HT-29 (cell line): ENCODE measurements at regions not wholly inside any gene's neighbourhood (a gene's known extent, or its start where the extent isn't known, plus 50 kb on each side); places are given as distances from the start of the nearest gene placed in this dataset.

Experiments used
- DNase-seq: peaks from one replicate; pipeline ENCODE4 v3.0.0-alpha.2; 2015; ENCODE audit warnings: low spot score

DNA sequence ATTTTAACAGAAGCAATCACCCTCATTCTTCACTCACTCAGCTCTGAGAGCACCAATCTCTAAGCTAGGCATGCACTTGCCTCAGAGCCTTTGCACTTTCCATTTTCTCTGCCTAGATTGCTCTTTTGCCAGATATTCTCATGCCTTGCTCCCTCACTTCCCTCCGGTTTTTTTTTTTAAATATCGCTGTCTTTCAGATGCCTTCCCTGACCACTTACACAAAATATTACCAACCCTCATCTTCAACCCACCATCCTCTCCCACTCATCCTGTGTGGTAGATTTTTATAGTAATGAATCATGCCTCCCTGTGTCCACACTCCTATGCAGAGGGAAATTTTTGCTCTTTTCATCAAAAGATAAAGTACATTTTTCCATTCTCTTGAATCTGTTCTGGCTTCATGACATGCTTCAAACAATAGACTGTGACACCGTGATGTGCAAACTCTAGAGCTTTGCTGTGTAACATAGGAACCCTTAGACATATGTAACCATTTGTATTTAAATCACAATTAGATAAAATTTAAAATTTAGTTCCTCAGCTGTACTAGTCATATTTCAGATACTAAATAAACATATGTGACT is 437.1 kb downstream of the UTRN start:
- no peak for DNase-seq

DNA sequence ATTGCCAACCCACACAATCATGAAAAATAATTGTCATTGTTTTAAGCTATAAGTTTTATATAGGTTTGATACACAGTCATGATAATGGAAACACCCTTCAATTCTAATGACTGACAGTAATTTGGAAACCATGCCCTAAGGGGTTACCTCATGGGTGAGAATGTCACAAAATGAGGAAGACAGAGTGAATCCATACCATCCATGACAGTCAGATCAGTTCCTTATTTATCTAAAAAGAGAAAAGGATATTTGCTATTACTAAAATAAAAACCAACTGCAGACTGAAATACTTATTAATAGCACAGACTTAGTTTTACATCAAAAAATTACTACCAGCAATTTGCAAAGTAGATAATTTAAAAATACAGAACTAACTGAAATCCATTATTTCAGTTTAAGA is 437.8 kb downstream of the UTRN start:
- no peak for DNase-seq

DNA sequence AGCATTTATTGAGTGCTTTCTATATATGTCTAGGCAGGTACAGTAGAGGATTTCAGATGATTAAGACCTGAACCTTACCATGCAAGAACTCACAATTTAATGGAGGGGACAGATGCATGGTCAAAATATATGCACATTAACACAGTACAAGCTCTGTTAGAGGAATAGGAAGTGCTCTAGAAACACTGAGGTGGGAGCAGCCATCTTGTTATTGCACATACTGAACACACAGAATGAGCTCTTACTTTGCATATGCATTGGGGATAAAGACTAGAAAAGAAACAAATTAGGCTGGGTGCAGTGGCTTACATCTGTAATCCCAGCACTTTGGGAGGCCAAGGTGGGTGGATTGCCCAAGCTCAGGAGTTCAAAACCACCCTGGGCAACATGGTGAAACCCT is 438.3 kb downstream of the UTRN start:
- DNase-seq = no peak

DNA sequence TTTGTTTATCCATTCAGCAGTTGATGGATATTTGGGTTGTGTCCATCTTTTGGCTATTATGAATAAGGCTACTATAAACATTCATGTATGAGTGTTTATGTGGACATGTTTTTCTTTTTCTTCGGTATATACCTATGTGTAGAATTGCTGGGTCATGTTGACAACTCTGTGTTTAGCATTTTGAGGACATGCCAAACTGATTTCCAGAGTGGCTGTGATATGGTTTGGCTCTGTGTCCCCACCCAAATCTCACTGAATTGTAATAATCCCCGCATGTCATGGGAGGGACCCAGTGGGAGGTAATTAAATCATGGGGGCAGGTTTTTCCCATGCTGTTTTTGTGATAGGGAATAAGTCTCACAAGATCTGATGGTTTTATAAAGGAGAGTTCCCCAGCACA is 439.7 kb downstream of the UTRN start:
- DNase-seq = no peak

DNA sequence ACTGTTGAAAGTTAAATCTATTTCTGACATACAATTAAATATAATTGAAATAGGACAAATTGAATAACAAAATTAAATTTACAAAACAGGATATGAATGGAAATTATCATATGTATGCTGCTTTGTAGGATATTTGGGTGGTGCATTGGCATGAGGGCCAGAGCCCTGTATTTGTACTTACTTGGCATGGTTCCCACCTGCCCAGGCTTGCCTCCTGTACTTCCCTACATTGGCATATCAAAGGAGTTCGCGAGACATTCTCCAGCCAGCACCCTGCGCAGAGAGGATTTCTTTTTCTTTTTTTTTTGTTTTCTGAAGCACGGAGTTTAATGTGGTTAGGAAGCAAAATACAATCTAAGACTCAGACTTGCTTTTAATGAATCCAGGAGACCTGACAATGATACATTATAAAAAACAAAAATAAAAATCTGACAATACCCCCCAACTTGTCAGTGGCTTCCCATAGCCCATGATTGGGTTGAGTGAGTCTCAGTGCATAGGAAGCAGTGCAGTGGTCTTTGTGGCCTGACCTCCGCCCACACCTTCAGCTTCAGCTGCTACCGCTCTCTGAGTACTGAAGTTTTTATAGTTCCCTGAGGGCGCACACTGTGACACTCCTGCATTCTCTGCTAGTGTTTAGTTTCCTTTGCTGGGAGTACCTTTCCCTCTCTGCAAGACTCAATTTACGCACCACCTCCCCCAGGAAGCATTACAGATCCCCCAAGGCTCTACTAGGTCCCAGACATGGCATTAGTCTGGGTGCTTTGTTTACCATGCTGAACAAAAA is 440.8 kb downstream of the UTRN start:
- peak; percentile 52 for DNase-seq

DNA sequence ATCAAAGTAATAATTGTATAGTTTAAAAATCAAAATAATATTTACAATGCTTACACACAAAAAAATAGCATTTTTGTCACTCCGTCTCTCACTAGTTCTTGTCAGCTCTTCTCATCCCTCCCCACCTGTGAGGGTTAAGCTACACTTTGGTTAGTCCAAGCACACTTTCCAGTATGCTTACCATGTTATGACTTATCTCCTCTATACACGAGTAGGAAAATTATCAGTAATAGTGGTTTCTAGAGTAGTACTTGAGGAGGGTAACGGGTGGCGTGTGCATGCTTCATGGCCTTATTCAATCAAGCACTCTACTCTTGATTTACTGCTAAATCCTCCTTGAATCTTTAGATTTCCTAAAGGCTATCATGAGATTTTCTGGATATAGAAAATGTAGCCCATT is 443.7 kb downstream of the UTRN start:
- DNase-seq = no peak

DNA sequence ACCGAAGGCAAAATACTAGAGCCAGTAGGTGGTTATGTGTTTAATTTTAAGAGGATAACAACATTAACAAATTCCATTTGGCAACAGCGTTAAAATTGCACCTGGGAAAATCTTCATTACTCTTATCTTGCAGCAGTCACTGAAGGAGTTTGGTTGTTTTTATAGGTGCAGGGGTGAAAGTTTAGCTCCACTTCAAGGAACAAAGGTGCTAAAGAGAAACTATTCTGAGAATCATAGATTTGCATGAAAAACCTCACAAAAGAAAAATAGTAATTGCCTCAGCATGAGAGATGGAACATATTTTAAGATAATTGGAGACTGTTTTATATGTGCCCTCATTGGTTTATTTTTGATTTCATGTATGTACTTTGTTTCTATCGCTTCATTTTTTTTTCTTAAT is 444.4 kb downstream of the UTRN start:
- DNase-seq = no peak

DNA sequence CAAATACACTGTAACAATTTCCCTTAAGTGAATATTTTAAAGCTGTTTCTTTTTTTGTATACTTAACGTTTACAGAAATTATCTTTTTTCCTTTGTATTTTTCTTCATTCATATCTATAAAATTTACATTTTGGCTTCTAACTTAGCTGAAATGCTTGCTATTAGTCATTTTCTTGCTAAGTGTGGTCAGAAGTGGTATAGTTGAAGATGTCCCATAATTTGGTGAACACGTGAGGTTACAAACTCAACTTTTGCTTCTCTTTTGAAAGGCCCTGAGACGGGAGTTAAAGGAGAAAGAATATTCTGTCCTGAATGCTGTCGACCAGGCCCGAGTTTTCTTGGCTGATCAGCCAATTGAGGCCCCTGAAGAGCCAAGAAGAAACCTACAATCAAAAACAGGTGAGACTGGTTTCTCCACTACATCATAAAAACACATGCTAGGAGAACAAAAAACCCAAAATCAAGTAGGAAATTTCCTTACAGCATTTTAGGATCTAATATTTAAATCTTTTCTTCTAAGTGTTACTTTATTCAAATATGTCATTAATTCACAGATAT is 445.0 kb downstream of the UTRN start:
- no peak for DNase-seq

DNA sequence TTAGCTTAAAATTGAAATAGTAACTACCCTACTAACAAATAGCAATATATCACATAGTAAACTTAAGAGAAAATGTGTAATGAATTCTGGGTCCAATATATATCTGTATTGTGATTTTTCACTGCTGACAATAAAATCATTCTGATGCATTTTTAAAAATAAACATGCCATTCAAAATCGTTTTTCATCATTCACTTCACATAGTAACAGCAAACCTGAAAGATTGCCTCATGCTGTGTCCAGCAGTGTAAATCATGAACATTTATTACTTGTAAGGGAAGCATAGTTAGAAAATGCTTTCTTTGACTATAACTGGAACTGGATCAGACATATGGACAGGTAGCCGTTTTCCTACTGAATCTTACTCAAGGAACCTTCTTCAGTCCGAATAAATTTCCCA is 446.1 kb downstream of the UTRN start:
- no peak for DNase-seq

DNA sequence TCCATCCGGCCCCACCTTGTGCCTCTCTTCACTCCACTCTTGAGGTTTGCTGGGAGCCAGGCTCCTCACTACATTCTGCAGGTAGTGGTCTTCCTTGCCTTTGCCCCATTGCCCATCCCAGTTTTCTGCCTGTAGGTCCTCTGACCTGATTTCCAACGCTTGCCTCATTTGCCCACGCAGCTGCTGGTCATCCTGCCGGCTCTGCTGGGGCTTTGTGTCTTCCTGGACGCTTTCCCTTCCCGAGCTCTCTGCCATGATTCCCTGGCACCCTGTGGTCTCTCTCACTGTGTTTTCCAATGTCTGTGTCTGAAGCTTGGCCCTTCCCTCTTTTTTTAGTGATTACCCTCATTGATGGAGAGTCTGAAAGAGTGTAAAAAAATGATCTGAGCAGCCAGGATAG is 451.6 kb downstream of the UTRN start:
- no peak for DNase-seq

DNA sequence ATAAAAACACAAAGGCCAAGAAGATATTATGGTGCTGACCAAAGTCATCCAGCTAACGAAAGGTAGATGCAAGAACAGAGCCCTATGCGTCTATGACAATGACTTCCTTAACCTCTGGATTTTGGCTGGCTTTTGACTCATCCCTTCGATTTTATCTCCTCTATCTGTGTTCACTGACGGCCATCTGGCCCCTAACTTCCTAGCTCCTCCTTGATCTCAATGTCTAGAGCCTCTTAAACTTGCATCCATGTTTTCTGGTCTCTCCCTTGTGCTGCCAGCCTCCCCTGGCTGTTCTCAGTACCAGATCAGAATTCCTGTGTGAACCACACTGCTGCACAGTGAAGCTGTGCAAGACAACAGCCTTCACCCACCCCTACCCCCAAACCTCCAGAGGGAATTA is 452.9 kb downstream of the UTRN start:
- no peak for DNase-seq

DNA sequence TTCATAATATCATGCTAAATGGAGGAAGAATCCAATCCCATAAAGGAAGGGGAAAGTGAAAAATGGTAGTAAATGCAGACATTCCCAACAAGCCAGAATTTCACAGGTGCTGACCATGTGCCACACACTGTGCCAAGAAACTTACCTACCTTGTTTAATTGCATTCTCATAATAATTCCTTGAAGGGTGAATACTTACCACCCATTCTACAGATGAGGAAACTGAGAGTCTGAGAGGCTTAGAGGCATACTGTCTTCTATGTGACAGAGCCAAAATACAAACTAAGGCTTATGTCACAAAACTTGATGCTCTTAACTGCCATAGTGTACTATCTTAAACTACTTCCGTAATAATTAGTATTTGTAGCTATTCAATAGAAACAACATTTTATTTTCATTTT is 454.7 kb downstream of the UTRN start:
- DNase-seq = no peak

DNA sequence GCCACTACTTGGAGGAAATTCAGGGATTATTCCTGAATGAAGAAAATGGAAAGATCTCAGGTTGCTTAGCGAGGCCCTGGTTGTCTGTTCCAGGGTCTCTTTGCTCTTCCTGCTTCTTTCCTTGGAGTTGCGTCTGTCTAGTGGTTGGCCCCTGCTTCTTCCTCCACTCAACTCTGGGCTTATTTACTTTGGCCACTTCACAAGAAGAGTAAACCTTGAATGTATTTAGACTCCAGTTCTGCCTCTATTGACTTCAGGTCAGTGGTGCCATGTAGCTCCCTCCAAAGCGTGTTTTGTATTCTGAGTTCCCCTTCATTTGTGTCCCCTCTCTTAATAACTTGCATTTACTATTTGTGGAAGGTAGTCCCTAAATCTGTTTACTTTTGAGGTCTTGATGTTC is 456.5 kb downstream of the UTRN start:
- no peak for DNase-seq

DNA sequence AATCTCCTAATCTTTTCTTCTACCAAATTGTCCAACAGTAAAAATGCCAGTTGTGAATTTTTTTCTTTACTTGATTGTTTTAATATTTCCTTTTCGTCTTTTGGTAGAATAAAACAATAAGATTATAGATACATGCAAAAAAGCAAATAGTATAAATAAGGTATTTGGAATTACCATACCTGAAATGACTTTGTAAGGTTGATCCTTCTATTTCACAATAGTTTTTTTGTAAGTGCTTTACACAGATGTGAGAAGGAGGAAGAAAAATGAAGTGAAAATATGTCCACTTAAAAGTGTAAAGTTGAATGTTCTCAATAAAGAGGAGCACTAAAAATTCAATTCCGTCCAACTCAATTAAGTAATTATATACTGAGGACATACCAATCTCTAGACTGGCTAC is 457.6 kb downstream of the UTRN start:
- DNase-seq = no peak

DNA sequence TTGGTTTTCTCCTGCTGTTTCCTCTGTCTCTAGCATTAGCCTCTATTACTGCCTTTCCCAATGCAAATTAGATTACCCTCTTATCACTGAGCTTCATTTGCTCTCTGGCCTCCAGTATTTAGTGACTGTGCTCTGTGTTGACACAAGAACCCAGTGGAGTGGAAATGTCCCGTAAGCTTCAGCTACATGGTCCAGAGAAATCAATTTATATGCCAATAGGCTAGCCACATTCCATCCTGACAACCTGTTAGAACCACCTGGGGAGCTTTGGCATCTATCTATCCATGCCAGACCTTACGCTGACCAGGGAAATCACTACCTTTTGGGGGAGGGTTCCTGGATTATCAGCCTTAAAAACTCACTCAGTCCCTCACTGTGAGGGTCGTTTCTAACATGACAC is 459.6 kb downstream of the UTRN start:
- DNase-seq = no peak

DNA sequence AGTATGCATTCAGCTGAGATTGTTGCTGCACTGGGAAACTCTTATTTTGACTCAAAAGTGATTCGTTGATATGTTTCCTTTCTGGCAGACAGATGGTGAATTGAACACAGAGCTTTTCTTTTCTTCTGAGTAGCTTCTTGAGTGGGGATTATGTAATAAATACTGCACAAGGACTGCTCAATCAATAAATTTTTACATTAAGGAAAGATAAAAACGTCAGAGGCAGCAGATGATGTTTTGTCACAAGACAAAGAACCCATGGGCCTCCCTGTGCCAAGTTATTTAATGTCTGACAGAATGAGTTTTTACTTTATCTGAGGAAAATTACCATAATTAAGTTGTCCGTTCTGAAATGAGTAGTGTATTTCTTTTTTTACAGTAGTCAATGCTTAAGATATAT is 460.3 kb downstream of the UTRN start:
- DNase-seq = no peak

DNA sequence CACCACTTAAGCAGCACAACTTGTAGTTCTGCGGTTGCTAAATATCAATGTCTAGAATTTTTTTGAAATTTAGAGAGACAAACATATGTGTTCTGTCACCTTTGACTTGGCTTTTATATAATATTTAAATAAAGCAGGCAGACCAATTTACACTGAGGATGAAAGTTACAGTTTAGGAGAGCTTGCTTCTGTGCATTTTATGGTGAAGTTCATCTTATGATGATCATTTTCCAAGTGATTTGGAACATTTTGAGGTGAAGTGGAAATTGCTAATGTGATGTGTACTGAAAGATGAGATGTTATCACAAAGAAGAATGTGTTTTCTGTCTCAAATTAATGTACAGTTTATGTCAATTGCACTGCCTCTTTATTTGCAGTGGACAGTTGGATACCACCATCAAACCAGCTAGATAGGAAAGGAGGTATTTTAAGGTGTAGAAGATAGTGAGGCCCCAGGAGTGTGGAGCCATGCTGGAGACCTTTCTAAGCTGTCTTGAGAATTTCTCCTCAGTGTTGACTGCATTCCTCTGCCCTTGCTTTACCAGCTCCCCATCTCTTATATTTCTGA is 461.9 kb downstream of the UTRN start:
- no peak for DNase-seq

DNA sequence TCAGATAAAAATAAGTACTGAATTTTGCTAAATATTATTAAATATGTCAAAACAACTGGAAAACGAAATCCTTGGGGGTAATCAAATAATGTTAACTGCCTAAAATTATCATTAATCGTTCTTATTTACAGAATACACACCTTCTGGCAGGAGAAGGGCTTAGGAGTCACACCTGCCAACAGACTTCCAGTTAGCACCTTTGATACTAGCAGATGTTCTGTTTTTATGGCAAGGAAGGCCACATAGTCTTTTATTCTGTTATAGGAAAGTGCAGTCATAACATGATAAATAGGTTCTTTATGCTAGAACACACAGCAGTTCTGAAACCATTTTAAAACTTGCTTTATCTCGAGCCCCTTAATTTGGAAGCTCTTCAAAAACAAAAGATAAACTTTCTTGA is 464.1 kb downstream of the UTRN start:
- no peak for DNase-seq

DNA sequence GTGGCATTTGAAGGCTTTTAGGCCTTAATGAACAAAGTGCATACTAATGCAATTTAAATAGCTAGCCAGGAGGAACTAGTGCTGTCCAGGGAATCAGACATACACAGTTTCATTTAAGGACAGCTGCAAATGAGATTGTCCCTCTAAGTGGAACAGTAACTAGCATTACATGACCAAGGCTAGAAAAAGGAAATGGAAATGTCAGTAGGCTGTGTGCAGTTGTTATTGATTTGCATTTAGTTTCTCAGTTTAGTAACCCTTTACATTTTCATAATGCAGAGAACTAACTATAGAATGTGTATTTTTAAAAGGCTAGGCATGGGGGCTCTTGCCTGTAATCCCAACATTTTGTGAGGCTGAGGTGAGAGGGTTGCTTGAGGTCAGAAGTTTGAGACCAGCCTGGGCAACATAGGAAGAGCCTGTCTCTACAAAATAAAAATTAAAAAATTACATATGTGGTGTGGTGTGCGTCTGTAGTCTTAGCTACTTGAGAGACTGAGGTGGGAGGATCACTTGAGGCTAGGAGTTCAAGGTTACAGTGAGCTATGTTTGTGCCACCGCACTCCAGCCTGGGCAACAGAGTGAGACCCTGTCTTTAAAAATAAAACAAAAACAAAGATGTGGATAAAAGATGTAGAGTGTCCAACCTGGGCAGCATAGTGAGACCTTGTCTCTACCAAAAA is 468.0 kb downstream of the UTRN start:
- no peak for DNase-seq

DNA sequence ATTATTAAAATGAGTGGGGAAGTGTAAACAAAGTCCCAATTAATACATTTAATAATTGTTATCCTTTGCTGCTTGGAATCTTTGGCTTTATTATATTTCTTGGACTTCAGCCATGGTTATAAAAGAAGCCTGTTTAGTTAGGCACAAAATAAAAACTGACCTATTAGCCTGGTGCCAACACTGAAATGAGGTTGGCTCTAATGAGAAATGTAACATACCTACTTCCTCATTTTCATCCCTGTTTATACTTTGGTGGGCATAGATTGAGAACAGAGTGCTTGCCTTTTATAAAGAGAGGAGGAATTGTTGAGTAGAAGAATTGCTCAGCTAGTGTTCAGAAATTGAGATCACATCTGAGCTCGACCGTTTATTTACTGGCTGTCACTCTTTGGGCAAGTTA is 471.3 kb downstream of the UTRN start:
- no peak for DNase-seq

DNA sequence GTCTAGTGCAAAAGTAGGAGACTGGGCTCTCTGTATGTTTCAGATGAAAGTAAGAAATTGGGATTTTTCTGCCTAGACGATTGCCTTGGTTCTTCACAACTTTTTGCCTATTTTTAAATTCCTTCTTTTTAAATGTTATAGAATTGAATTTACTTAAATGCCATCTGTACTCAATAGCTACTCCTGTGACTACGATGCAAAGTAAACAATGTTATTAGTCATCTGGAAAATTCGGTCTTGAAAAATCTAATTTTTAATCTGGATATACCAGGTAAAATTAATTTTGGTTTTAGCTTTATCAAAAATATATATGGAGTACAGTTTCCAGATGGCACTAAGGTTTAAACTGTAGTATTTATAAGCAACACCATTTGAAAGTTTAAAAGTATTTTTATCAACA is 472.2 kb downstream of the UTRN start:
- DNase-seq = peak; percentile 5

DNA sequence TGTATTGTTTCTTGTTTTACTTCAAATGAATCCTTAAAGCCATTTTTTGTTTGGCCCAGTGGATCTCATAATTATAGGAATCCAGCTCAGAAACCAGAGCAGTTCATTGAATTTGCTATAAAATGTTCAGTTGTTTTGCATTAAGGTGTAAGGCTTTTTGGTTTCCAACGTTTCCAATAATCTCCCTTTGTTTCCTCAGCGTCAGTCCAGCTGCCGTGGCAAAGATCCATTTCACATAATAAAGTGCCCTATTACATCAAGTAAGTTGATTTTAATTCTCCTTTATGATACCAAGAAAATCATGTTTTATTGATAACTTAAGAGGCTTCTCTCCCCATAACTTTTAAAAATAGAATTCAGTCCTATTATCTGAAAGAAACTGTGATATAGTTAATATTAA is 472.6 kb downstream of the UTRN start:
- DNase-seq = no peak

DNA sequence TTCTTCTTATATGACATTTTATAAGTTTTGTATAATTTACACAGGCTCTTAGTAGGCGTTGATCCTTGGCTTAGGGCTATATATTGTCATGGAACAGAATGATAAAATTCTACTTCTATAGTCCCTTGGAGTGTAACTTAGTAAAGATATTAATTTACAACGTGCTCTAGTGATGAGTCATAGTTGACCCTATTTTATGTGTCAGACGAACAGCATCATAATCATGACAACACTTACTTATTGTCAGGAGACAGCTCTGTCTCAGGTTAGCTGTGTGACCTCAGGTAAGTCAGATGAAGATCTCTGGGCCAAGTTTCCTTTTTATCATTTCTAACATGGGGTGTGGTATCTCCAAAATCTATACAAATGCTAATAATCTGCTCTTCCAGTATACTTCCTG is 473.5 kb downstream of the UTRN start:
- DNase-seq = peak; percentile 16
